Choroid plexus epithelial cell (primary cell): ENCODE measurements at regions not wholly inside any gene's neighbourhood (a gene's known extent, or its start where the extent isn't known, plus 50 kb on each side); places are given as distances from the start of the nearest gene placed in this dataset.

Source experiments
- DNase-seq: peaks from one replicate; pipeline ENCODE4 v3.0.0-alpha.2; 2010; ENCODE audit warnings: low read depth
- H3K4me3 ChIP-seq: 2 replicates; pipeline ENCODE4 v1.5.1; 2011; ENCODE audit warnings: low read depth, mild to moderate bottlenecking, control low read depth, low read length, moderate library complexity
- CTCF ChIP-seq: conservative IDR thresholded peaks from 2 replicates; pipeline ENCODE4 v1.5.1; 2011; ENCODE audit warnings: low read depth, mild to moderate bottlenecking, control low read depth, inconsistent platforms, low read length, moderate library complexity

- no peak for TF ChIP-seq CTCF
- no peak overlapping the region for H3K4me3 ChIP-seq
- DNase-seq = no peak
These were observed 292.2 kb downstream of the GABRG1 start for GRCh38 chr4:45831692-45832091.

DNA sequence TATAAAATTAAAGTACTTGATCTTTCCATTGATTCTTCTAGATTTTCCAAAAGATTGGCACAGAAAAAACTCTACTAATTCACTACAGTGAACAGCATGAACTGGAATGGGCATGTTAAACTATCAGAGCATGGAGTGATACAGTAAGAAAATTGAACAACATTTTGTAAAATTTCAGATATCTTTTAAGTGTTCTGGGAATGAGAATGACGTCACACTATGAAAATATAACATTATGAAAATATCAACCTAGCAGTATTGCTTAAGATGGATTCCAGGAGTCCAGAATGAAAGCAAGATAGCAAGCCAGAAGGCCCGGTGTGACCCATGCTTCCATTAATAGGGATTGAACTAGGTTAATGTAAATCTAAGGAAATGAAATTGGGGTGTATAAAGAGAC lies 319.9 kb downstream of the GABRG1 start:
- no peak for DNase-seq
- no peak overlapping the region for H3K4me3 ChIP-seq
- TF ChIP-seq CTCF = no peak

GRCh38 chr4:45795135-45795534 lies 328.7 kb downstream of the GABRG1 start:
- no peak for TF ChIP-seq CTCF
- DNase-seq = no peak
- H3K4me3 ChIP-seq = no peak overlapping the region

- no peak for DNase-seq
- TF ChIP-seq CTCF = no peak
- H3K4me3 ChIP-seq = no peak overlapping the region
These were observed 345.3 kb downstream of the GABRG1 start for GRCh38 chr4:45778514-45778913.

DNA sequence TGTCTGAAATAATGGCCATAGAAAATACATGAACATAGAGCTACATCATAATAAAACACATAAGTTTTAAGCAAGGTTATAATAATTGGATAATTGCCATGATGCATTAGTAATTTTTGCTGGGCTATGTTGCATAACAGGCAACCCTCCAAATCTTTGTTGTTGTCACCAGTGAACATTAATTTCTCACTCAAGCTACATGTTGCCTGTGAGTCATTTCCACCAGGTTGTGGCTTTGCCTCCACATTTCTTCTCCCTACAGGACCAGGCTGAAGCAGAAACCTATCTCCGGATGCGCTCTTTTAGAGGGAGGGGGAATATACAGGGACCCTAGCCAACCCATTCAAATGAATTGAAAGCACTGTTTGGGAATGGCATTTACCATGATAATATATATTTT lies 347.7 kb downstream of the GABRG1 start:
- TF ChIP-seq CTCF = no peak
- H3K4me3 ChIP-seq = no peak overlapping the region
- no peak for DNase-seq

DNA sequence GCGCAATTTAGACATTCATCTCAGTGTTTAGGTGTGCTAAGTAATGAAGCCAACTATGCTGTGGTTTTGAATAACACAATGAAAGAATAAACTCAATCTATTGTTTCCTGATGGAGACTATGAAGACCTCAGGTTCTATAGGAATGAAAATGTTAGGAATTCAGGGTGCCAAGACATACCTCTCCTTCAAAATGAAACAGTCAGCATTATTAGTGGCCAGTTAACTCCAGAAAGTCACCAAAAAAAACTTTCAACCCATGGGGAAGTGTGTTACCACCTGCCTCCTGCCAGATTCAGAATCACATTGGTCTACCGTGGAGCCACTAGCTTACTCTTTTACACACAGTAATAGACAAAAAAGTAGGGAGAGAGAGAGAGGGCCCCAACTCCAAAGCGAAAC lies 352.9 kb downstream of the GABRG1 start:
- no peak for DNase-seq
- no peak for TF ChIP-seq CTCF
- no peak overlapping the region for H3K4me3 ChIP-seq

GRCh38 chr4:45765521-45765920 lies 358.3 kb downstream of the GABRG1 start:
- TF ChIP-seq CTCF = no peak
- no peak for DNase-seq
- no peak overlapping the region for H3K4me3 ChIP-seq
